A549 (cell line): ENCODE measurements at regions not wholly inside any gene's neighbourhood (a gene's known extent, or its start where the extent isn't known, plus 50 kb on each side); places are given as distances from the start of the nearest gene placed in this dataset.

Source experiments
- ATAC-seq, 2 experiments: fragments of 200-7000 bp in 1 of 2; fragments of >200 bp in 1 of 2; cut with Nextera tagmentation in 1 of 2; cut with Tn5 transposase in 1 of 2; 3 replicates each; pipeline versions ENCODE4 v1.8.0 to v1.9.1; 2018 to 2020; ENCODE audit warnings: mild to moderate bottlenecking in 1 of 2, moderate library complexity in 1 of 2
- CTCF ChIA-PET: fragments of 300-600 bp; sonication (Branson Sonifier 250); formaldehyde crosslinking; extraction: SDS; loops from one replicate; lab custom pipeline; 2021; ENCODE audit warnings: antibody characterized with exemption, inconsistent platforms; lab: Yijun Ruan, JAX
- POLR2A ChIA-PET: fragments of 350-600 bp; formaldehyde crosslinking; extraction: SDS; loops from one replicate; lab custom pipeline; 2021; ENCODE audit warnings: antibody characterized with exemption, inconsistent platforms; lab: Yijun Ruan, JAX
- DNase-seq, 2 experiments: peaks; one replicate each; pipeline versions ENCODE4 v3.0.0 to v3.0.0-alpha.2; 2011 to 2016; ENCODE audit warnings: low read depth in 1 of 2, low spot score in 1 of 2
- FAIRE-seq: peaks from 2 replicates; lab custom pipeline; 2011; peaks lifted over from hg19 to GRCh38; lab: Jason Lieb, UNC
- H3K27ac ChIP-seq, 2 experiments: fragments of >200 bp; sonication (Bioruptor Twin); formaldehyde crosslinking; 3 replicates each; pipeline ENCODE4 v1.5.1; 2016 to 2017
- H3K4me1 ChIP-seq: fragments of >200 bp; sonication (Bioruptor Twin); formaldehyde crosslinking; 3 replicates; pipeline ENCODE4 v1.6.1; 2016
- H3K4me2 ChIP-seq: fragments of >200 bp; sonication (Bioruptor Twin); formaldehyde crosslinking; 3 replicates; pipeline ENCODE4 v1.6.1; 2016
- H3K4me3 ChIP-seq: fragments of >200 bp; sonication (Bioruptor Twin); formaldehyde crosslinking; 3 replicates; pipeline ENCODE4 v1.5.1; 2016
- H3K9me3 ChIP-seq: fragments of >200 bp; sonication (Bioruptor Twin); formaldehyde crosslinking; 3 replicates; pipeline ENCODE4 v1.6.1; 2016
- ATOH8 ChIP-seq: fragments of 250-450 bp; sonication (Bioruptor Pico); IDR thresholded peaks from 2 replicates; pipeline ENCODE4 v1.5.0; 2020; ENCODE audit warnings: low read depth, mild to moderate bottlenecking, moderate library complexity
- BHLHE40 ChIP-seq: IDR thresholded peaks from 2 replicates; pipeline ENCODE4 v1.6.1; 2012; ENCODE audit warnings: low read depth, low read length, inconsistent platforms
- CTCF ChIP-seq: fragments of >200 bp; sonication (Bioruptor Twin); formaldehyde crosslinking; IDR thresholded peaks from 3 replicates; pipeline ENCODE4 v1.5.1; 2016
- EP300 ChIP-seq, 2 experiments: fragments of >200 bp; sonication (Bioruptor Twin); formaldehyde crosslinking; IDR thresholded peaks; 2 replicates in 1 of 2; 3 replicates in 1 of 2; pipeline ENCODE4 v1.6.1; 2016 to 2017
- ESRRA ChIP-seq: fragments of 150-350 bp; IDR thresholded peaks from 2 replicates; pipeline ENCODE4 v1.6.1; 2014; ENCODE audit warnings: mild to moderate bottlenecking, low read length, borderline replicate concordance
- FOSB ChIP-seq: fragments of 250-450 bp; sonication (Bioruptor Pico); IDR thresholded peaks from 2 replicates; pipeline ENCODE4 v1.5.0; 2020; ENCODE audit warnings: mild to moderate bottlenecking, moderate library complexity
- FOSL2 ChIP-seq, 2 experiments: fragments of 450-650 bp in 1 of 2; fragments of >200 bp in 1 of 2; sonication (Bioruptor Twin) in 1 of 2; formaldehyde crosslinking; IDR thresholded peaks; 2 replicates each; pipeline versions ENCODE4 v1.5.0 to v1.6.1; 2016 to 2020; ENCODE audit warnings: mild to moderate bottlenecking in 1 of 2, moderate library complexity in 1 of 2
- FOXS1 ChIP-seq: fragments of 250-450 bp; sonication (Bioruptor Pico); IDR thresholded peaks from 2 replicates; pipeline ENCODE4 v1.5.0; 2020; ENCODE audit warnings: mild to moderate bottlenecking, moderate library complexity
- HDAC2 ChIP-seq: fragments of 200-600 bp; sonication (generic); IDR thresholded peaks from 2 replicates; pipeline ENCODE4 v1.6.1; 2016
- HOXA7 ChIP-seq: fragments of 250-450 bp; sonication (Bioruptor Pico); IDR thresholded peaks from 2 replicates; pipeline ENCODE4 v1.5.0; 2020; ENCODE audit warnings: mild to moderate bottlenecking, moderate library complexity
- HOXB13 ChIP-seq: fragments of 250-450 bp; sonication (Bioruptor Pico); IDR thresholded peaks from 2 replicates; pipeline ENCODE4 v1.5.0; 2020; ENCODE audit warnings: low read depth, mild to moderate bottlenecking, moderate library complexity
- KDM1A ChIP-seq: fragments of 200-600 bp; sonication (generic); IDR thresholded peaks from 2 replicates; pipeline ENCODE4 v1.6.1; 2016; ENCODE audit warnings: low read depth, mild to moderate bottlenecking
- NFE2L2 ChIP-seq: fragments of 150-350 bp; conservative IDR thresholded peaks from 2 replicates; pipeline ENCODE4 v1.6.1; 2014; ENCODE audit warnings: low read length
- NPAS2 ChIP-seq: fragments of 250-450 bp; sonication (Bioruptor Pico); IDR thresholded peaks from 2 replicates; pipeline ENCODE4 v1.8.0; 2022; ENCODE audit warnings: mild to moderate bottlenecking, moderate library complexity, borderline replicate concordance
- POLR2A ChIP-seq: IDR thresholded peaks from 2 replicates; pipeline ENCODE4 v1.6.1; 2012; ENCODE audit warnings: mild to moderate bottlenecking, low read length
- POLR2AphosphoS2 ChIP-seq: conservative IDR thresholded peaks from 2 replicates; pipeline ENCODE4 v1.6.1; 2012; ENCODE audit warnings: low read length, improper control_type of control experiment, inconsistent platforms
- RAD21 ChIP-seq, 2 experiments: fragments of >200 bp in 1 of 2; sonication (Bioruptor Twin) in 1 of 2; formaldehyde crosslinking in 1 of 2; IDR thresholded peaks in 1 of 2; conservative IDR thresholded peaks in 1 of 2; 2 replicates in 1 of 2; 3 replicates in 1 of 2; pipeline ENCODE4 v1.6.1; 2012 to 2018; ENCODE audit warnings: inconsistent platforms in 1 of 2
- RNF2 ChIP-seq: fragments of 200-600 bp; sonication (generic); IDR thresholded peaks from 2 replicates; pipeline ENCODE4 v1.6.1; 2016; ENCODE audit warnings: low read depth, mild to moderate bottlenecking, antibody characterized with exemption, moderate library complexity, borderline replicate concordance
- USF2 ChIP-seq: fragments of 450-650 bp; IDR thresholded peaks from 2 replicates; pipeline ENCODE4 v1.6.1; 2014; ENCODE audit warnings: antibody characterized with exemption
- ZFP36 ChIP-seq: fragments of 450-650 bp; IDR thresholded peaks from 2 replicates; pipeline ENCODE4 v1.6.1; 2014; ENCODE audit warnings: borderline replicate concordance; ENCODE audit not compliant: partially characterized antibody
- WGBS: methylation state at CpG from one replicate; pipeline ENCODE4 v1.1.6; 2017; ENCODE audit errors: missing lambda C conversion rate; 5-methylcytosine and 5-hydroxymethylcytosine counted together
- TF ChIP-seq, protein P1 (sequence below): fragments of 150-350 bp; IDR thresholded peaks from 2 replicates; pipeline ENCODE4 v1.6.1; 2014; ENCODE audit warnings: low read depth, mild to moderate bottlenecking, low read length
- TF ChIP-seq, protein P2 (sequence below): IDR thresholded peaks from 2 replicates; pipeline ENCODE4 v1.6.1; 2012
- TF ChIP-seq, protein P3 (sequence below): IDR thresholded peaks from 2 replicates; pipeline ENCODE4 v1.6.1; 2012

DNA sequence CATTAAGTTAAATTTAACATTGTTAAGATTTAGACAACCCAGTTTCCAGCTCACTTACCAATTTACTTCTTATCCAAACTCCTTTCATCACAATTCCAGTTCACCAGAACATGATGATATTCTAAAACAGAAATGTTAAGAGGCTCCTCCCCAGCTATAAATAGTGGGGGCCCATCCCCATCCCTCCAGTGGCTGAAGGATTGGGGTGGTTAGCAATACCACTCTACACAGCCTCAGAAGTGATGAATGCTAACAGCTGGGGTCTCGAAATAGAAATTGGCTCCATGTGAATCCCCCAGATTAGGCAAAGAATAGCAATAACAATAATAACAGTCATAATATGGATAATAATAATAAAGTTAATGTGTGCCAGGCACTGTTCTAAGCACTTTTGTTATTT lies 97.9 kb upstream of the NCAM1 start:
- H3K9me3 ChIP-seq: no peaks in the 10 kb centered on the region
- no peak for FAIRE-seq
- CTCF ChIA-PET: no interaction called here
- POLR2A ChIA-PET: no interaction called here
- H3K27ac ChIP-seq: no peak overlapping the region
- ATAC-seq: no peak
- TF ChIP-seq RNF2 (no peak), BHLHE40 (no peak), NPAS2 (CRISPR knock-in tag) (no peak), ATOH8 (CRISPR knock-in tag) (no peak), KDM1A (no peak), FOSL2 (IDR thresholded peaks at IDR 0.05) (no peak), FOSL2 (CRISPR knock-in tag; IDR thresholded peaks at IDR 0.05) (no peak), FOSB (CRISPR knock-in tag) (no peak), EP300 (IDR thresholded peaks at IDR 0.05) (no peak), USF2 (no peak), HDAC2 (no peak), FOXS1 (CRISPR knock-in tag) (no peak), RAD21 (conservative IDR thresholded peaks at IDR 0.05 in 1 of 2, IDR thresholded peaks at IDR 0.05 in 1 of 2) (no peak)
- TF ChIP-seq, protein P1, sequence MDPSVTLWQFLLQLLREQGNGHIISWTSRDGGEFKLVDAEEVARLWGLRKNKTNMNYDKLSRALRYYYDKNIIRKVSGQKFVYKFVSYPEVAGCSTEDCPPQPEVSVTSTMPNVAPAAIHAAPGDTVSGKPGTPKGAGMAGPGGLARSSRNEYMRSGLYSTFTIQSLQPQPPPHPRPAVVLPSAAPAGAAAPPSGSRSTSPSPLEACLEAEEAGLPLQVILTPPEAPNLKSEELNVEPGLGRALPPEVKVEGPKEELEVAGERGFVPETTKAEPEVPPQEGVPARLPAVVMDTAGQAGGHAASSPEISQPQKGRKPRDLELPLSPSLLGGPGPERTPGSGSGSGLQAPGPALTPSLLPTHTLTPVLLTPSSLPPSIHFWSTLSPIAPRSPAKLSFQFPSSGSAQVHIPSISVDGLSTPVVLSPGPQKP: no peak
- TF ChIP-seq, protein P2, sequence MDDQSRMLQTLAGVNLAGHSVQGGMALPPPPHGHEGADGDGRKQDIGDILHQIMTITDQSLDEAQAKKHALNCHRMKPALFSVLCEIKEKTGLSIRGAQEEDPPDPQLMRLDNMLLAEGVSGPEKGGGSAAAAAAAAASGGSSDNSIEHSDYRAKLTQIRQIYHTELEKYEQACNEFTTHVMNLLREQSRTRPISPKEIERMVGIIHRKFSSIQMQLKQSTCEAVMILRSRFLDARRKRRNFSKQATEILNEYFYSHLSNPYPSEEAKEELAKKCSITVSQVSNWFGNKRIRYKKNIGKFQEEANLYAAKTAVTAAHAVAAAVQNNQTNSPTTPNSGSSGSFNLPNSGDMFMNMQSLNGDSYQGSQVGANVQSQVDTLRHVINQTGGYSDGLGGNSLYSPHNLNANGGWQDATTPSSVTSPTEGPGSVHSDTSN: no peak
- TF ChIP-seq, protein P3, sequence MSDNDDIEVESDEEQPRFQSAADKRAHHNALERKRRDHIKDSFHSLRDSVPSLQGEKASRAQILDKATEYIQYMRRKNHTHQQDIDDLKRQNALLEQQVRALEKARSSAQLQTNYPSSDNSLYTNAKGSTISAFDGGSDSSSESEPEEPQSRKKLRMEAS: no peak
- DNase-seq: no peak
- no peaks in the 10 kb centered on the region for H3K4me1 ChIP-seq
- 0% methylated on average over 1 of the region's 1 CpG for WGBS
- H3K4me2 ChIP-seq: no peak overlapping the region
- no peak overlapping the region for H3K4me3 ChIP-seq

DNA sequence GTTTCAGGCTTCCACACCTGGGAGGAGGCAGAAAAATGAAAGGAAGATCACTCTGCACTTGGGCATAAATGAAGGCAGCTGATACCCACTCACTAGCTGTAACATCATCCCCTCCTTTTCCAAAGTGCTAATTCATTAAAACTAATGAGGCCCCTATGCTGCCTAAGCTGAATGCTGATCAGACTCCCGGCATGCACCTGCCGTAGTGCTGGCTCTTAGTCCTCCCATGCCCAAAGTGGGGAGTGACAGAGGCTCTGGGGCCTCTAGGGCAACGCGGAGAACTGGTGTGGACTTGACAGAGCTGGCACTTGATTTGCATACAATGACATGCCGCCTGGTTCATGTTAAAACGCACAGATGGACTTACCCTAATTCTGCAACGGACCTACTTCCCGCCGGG lies 96.5 kb upstream of the NCAM1 start:
- no peaks in the 10 kb centered on the region for H3K4me1 ChIP-seq
- DNase-seq: no peak
- H3K9me3 ChIP-seq: no peaks in the 10 kb centered on the region
- CTCF ChIA-PET: no interaction called here
- no peak for ATAC-seq
- no peak overlapping the region for H3K4me2 ChIP-seq
- H3K4me3 ChIP-seq: no peak overlapping the region
- no peak for FAIRE-seq
- no peak overlapping the region for H3K27ac ChIP-seq
- POLR2A ChIA-PET: no interaction called here
- no peak for TF ChIP-seq HOXB13 (CRISPR knock-in tag)
- TF ChIP-seq, protein P2: no peak
- no peak for TF ChIP-seq CTCF
- TF ChIP-seq POLR2AphosphoS2: no peak
- no peak for TF ChIP-seq BHLHE40
- no peak for TF ChIP-seq ZFP36
- no peak for TF ChIP-seq POLR2A
- TF ChIP-seq KDM1A: no peak
- TF ChIP-seq ESRRA: no peak
- TF ChIP-seq HOXA7 (CRISPR knock-in tag): no peak
- no peak for TF ChIP-seq NFE2L2
- TF ChIP-seq FOXS1 (CRISPR knock-in tag): no peak
- WGBS: 28% methylated on average over 7 of the region's 9 CpGs
